Esophagus muscularis mucosa (tissue), 4 donors: ENCODE measurements at regions not wholly inside any gene's neighbourhood (a gene's known extent, or its start where the extent isn't known, plus 50 kb on each side); places are given as distances from the start of the nearest gene placed in this dataset.

Experiments
- CTCF ChIP-seq, 3 experiments: fragments of 200-600 bp in 2 of 3; fragments of 450-650 bp in 1 of 3; sonication (generic) in 2 of 3; IDR thresholded peaks; one replicate each; pipeline ENCODE4 v1.5.1; 2017 to 2019; ENCODE audit warnings: antibody characterized with exemption in 3 of 3, mild to moderate bottlenecking in 2 of 3, moderate library complexity in 1 of 3
- EP300 ChIP-seq: sonication (generic); formaldehyde crosslinking; IDR thresholded peaks from one replicate; pipeline ENCODE4 v1.6.1; 2017; ENCODE audit warnings: antibody characterized with exemption
- POLR2A ChIP-seq: fragments of 450-650 bp; IDR thresholded peaks from one replicate; pipeline ENCODE4 v1.6.1; 2017; ENCODE audit warnings: antibody characterized with exemption, moderate library complexity, mild to moderate bottlenecking, low read depth

DNA sequence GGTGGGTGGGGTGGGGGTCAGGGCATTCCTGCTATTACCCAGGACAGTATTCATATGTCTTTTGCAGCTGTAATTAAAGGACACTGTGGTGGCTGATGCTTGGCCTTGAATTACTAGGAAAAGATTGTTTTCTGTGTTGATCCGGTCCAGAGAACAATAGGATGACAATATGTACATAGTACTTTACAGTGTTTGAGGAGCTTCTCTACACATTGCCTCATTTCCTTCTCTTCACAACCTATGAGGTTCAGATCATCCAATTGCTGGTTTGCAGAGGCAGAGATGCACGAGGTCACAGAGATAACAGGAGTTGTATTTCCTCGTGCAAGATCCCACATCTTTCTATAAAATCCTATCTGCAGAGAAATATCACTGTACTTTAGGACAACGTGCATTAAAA is 119.5 kb downstream of the LIPG start:
- TF ChIP-seq POLR2A: no peak
- TF ChIP-seq CTCF (IDR thresholded peaks at IDR 0.05): no peak
- TF ChIP-seq EP300: no peak
